ENCODE measurements at regions not wholly inside any gene's neighbourhood (a gene's known extent, or its start where the extent isn't known, plus 50 kb on each side); places are given as distances from the start of the nearest gene placed in this dataset.

DNA sequence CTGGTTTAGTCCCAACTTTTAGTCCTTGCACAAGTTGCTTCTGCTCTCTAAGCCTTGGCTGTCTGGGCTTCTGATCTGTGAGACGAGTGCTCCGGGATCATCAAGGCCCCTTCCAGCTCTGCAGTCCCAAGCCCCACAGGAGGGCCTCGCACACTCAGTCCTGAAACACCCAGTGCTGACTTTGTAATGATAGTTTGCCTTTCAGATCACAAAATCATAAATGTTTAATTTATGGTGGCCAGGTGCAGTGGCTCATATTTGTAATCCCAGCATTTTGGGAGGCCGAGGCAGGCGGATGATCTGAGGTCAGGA is 95.9 kb upstream of the SLC25A48 start:
- Mint-ChIP-seq H3K36me3 (ENCODE audit: low read depth) (0 out of 3 replicates have a peak, but pooled peaks cover 2% of the 10 kb centered on the region), H3K4me1 (no peaks in the 10 kb centered on the region; the same call in 2 of the 3 replicates), H3K27ac (no peak overlapping the region), H3K9me3 (peaks cover 3% of the 10 kb centered on the region), H3K4me3 (no peak overlapping the region), H3K27me3 (ENCODE audit: insufficient read depth, low read depth, poor library complexity) (no peaks in the 10 kb centered on the region)
- H3K4me3 ChIP-seq = no peak overlapping the region
- H3K4me1 ChIP-seq (ENCODE audit: insufficient read depth) = no peaks in the 10 kb centered on the region
- no peak overlapping the region for H2AFZ ChIP-seq
- no peak overlapping the region for H3K27ac ChIP-seq (ENCODE audit: low read depth)
- DNase-seq (ENCODE audit: low spot score) (no peak), ATAC-seq (no peak)
- no peaks in the 10 kb centered on the region for H3K79me2 ChIP-seq (replicated peaks; ENCODE audit: insufficient read depth)
- H3K9me2 ChIP-seq (ENCODE audit: insufficient read depth) = no peaks in the 10 kb centered on the region
- no peaks in the 10 kb centered on the region for H3F3A ChIP-seq (replicated peaks; ENCODE audit: low read depth)
- H3K27me3 ChIP-seq (ENCODE audit: insufficient read depth) = no peaks in the 10 kb centered on the region
- no peaks in the 10 kb centered on the region for H4K20me1 ChIP-seq (replicated peaks; ENCODE audit: insufficient read depth)
- TF ChIP-seq ZNF462 (CRISPR knock-in tag; IDR thresholded peaks at IDR 0.05) = no peak
- TF ChIP-seq POLR2AphosphoS5 (IDR thresholded peaks at IDR 0.05; ENCODE audit: low read depth) = no peak
- no peak for TF ChIP-seq ETS1 (IDR thresholded peaks at IDR 0.05)
- no peak for TF ChIP-seq EZH2phosphoT487 (IDR thresholded peaks at IDR 0.05; ENCODE audit: unreplicated experiment)
- no peak for TF ChIP-seq ZNF114 (CRISPR knock-in tag; IDR thresholded peaks at IDR 0.05)
- TF ChIP-seq EZH2 (IDR thresholded peaks at IDR 0.05; ENCODE audit: low read depth, unreplicated experiment) = no peak
- no peak for TF ChIP-seq CREB1 (CRISPR knock-in tag; IDR thresholded peaks at IDR 0.05; ENCODE audit: low read depth)
- TF ChIP-seq ZNF331 (CRISPR knock-in tag; IDR thresholded peaks at IDR 0.05; ENCODE audit: low read depth) = no peak
- no peak for TF ChIP-seq REST (IDR thresholded peaks at IDR 0.05; ENCODE audit: unreplicated experiment)
- TF ChIP-seq, protein P1, sequence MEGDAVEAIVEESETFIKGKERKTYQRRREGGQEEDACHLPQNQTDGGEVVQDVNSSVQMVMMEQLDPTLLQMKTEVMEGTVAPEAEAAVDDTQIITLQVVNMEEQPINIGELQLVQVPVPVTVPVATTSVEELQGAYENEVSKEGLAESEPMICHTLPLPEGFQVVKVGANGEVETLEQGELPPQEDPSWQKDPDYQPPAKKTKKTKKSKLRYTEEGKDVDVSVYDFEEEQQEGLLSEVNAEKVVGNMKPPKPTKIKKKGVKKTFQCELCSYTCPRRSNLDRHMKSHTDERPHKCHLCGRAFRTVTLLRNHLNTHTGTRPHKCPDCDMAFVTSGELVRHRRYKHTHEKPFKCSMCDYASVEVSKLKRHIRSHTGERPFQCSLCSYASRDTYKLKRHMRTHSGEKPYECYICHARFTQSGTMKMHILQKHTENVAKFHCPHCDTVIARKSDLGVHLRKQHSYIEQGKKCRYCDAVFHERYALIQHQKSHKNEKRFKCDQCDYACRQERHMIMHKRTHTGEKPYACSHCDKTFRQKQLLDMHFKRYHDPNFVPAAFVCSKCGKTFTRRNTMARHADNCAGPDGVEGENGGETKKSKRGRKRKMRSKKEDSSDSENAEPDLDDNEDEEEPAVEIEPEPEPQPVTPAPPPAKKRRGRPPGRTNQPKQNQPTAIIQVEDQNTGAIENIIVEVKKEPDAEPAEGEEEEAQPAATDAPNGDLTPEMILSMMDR (conservative IDR thresholded peaks at IDR 0.05; ENCODE audit: low read depth in 2 of 2) = no peak
- no peak for TF ChIP-seq NANOG (IDR thresholded peaks at IDR 0.05; ENCODE audit: borderline replicate concordance)
- no peak for TF ChIP-seq STAT1 (IDR thresholded peaks at IDR 0.05; ENCODE audit: unreplicated experiment)
- TF ChIP-seq JUNB (IDR thresholded peaks at IDR 0.05; ENCODE audit: unreplicated experiment) = no peak
- no peaks in the 10 kb centered on the region for H3K36me3 ChIP-seq (ENCODE audit: insufficient read depth)
- H3K4me2 ChIP-seq = no peak overlapping the region
